RWPE1 (cell line): ENCODE measurements at regions not wholly inside any gene's neighbourhood (a gene's known extent, or its start where the extent isn't known, plus 50 kb on each side); places are given as distances from the start of the nearest gene placed in this dataset.
A peak's percentile ranks its signal among the peaks of the same experiment; 100 is the strongest.

Experiments used
- CTCF ChIA-PET: fragments of 350-600 bp; sonication (Branson Sonifier 250); formaldehyde crosslinking; extraction: SDS; loops from one replicate; lab custom pipeline; 2021; lab: Yijun Ruan, JAX
- POLR2A ChIA-PET: fragments of 400-600 bp; formaldehyde crosslinking; extraction: SDS; loops from one replicate; lab custom pipeline; 2020; ENCODE audit warnings: antibody characterized with exemption; ENCODE audit not compliant: low non-redundant PET; lab: Yijun Ruan, JAX
- DNase-seq: peaks from one replicate; pipeline ENCODE4 v3.0.0; 2012; ENCODE audit warnings: low spot score
- H3K27ac ChIP-seq: fragments of 450-650 bp; 2 replicates; pipeline ENCODE4 v1.5.1; 2017
- CTCF ChIP-seq: fragments of 450-650 bp; conservative IDR thresholded peaks from 2 replicates; pipeline ENCODE4 v1.5.1; 2017; ENCODE audit warnings: low read depth, mild to moderate bottlenecking

- peak; percentile 35 for DNase-seq
- ChIA-PET CTCF (no interaction called here), POLR2A (no interaction called here)
- H3K27ac ChIP-seq = no peak overlapping the region
- no peak for TF ChIP-seq CTCF
These were observed 406.7 kb upstream of the ACTRT1 start for GRCh38 chrX:128458888-128459287.

DNA sequence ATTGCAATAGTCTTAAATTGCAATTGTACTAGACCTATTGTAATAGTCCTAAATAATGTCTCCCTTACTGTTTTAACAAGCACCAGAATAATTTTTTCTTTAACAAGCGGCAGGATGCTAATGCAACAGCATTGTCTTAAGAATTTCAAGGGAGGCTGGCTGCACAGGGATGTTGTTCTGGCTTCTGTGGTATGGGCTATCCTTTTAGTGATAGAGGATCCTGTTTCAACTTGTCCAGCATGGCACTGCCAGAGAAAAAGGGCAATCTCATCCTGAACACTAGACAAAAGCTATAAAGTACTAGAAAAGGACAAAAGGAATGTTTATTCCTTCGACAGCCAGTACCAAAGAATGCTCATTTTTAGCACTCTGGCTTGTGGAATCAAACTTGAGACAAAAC, 405.5 kb upstream of the ACTRT1 start:
- DNase-seq = peak; percentile 5
- TF ChIP-seq CTCF = no peak
- H3K27ac ChIP-seq = no peak overlapping the region
- ChIA-PET POLR2A (interaction anchor here (0.7 kb wide), 1 partner anchor 73 kb away, joined by 4 read pairs; no protein-coding TSS in a partner anchor), CTCF (no interaction called here)

GRCh38 chrX:128439159-128439558, 387.0 kb upstream of the ACTRT1 start:
- no peak for DNase-seq

GRCh38 chrX:128438082-128438481, 385.9 kb upstream of the ACTRT1 start:
- H3K27ac ChIP-seq = no peak overlapping the region
- POLR2A ChIA-PET = no interaction called here
- no peak for TF ChIP-seq CTCF
- CTCF ChIA-PET = no interaction called here
- no peak for DNase-seq

More at GRCh38 chrX:128439159-128439558, 387.0 kb upstream of the ACTRT1 start:
- TF ChIP-seq CTCF = no peak
- ChIA-PET POLR2A (no interaction called here), CTCF (interaction anchor here (0.7 kb wide), 1 partner anchor 1698 kb away, joined by 6 read pairs; no protein-coding TSS in a partner anchor)
- H3K27ac ChIP-seq = no peak overlapping the region

DNA sequence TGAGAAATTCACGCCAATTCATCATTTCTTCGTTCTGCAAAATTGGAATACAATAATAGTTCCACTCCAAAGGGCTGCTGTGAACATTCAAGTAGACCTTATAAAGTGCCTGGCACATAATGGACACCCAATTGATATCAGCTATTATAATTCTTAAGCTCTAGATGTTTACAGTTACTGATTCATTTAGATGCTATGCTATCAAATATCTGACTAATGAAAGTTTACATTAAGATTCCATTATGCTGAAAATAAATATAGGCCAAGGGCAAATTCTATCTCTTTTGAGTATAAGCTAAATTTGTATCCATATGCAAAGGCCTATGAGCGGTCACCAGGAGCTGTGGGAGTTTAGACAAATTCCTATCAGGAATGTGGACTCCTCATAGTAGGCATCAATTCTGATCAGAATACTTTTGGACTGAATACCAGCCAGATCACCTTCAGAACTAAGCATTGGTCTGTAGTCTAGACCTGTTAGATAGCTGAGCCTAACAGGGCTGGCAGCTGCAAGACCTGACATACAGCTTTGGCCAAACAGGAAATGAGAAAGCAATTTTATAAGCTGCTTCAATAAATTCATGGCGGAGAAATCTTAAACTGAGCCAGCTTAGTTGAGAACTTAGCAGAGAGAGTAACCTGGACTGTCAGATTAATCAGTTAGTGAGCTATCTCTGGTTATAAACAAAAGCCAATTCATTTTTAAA, 384.3 kb upstream of the ACTRT1 start:
- ChIA-PET POLR2A (no interaction called here), CTCF (no interaction called here)
- no peak overlapping the region for H3K27ac ChIP-seq
- DNase-seq = no peak
- no peak for TF ChIP-seq CTCF

DNA sequence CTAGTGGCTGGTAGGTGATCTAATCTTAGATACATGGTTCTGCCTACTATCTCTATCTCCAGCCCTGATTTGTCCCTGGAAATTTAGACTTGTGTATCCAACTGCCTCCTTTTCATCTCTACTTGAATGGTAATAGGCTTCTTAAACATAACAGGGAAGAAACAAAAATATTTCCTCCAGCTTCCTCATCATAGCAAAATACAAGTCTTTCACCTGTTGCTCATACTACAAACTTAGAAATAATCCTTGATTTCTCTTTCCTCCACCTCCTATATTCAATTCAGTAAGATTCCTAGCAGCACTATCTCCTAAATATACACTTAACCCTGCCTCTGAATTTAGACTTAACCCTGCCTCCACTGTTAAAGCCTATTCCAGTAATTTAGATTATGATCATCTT, 373.3 kb upstream of the ACTRT1 start:
- no peak for TF ChIP-seq CTCF
- H3K27ac ChIP-seq = no peak overlapping the region
- ChIA-PET CTCF (no interaction called here), POLR2A (no interaction called here)
- no peak for DNase-seq
